NCI-H69 (cell line): ENCODE measurements at regions not wholly inside any gene's neighbourhood (a gene's known extent, or its start where the extent isn't known, plus 50 kb on each side); places are given as distances from the start of the nearest gene placed in this dataset.

Experiments
- DNase-seq: peaks from one replicate; lab custom pipeline; 2025; lab: John Stamatoyannopoulos, UW

- DNase-seq, result peak; percentile 35
These were observed 547.3 kb upstream of the B3GALT2 start for GRCh38 chr1:193733674-193734073.

GRCh38 chr1:193730017-193730416 lies 543.6 kb upstream of the B3GALT2 start:
- no peak for DNase-seq

- DNase-seq, result peak; percentile 67
These were observed 543.0 kb upstream of the B3GALT2 start for GRCh38 chr1:193729429-193729828.

- DNase-seq, result peak; percentile 89
These were observed 541.4 kb upstream of the B3GALT2 start for GRCh38 chr1:193727850-193728249.

- DNase-seq, result peak; percentile 11
These were observed 540.3 kb upstream of the B3GALT2 start for GRCh38 chr1:193726722-193727121.

- no peak for DNase-seq
These were observed 526.0 kb upstream of the B3GALT2 start for GRCh38 chr1:193712392-193712791.

GRCh38 chr1:193709607-193710006 lies 523.2 kb upstream of the B3GALT2 start:
- DNase-seq, result peak; percentile 90

- peak; percentile 88 for DNase-seq
These were observed 521.0 kb upstream of the B3GALT2 start for GRCh38 chr1:193707271-193708021.

GRCh38 chr1:193706766-193707165 lies 520.4 kb upstream of the B3GALT2 start:
- DNase-seq, result no peak

GRCh38 chr1:193705554-193705981 lies 519.2 kb upstream of the B3GALT2 start:
- no peak for DNase-seq

GRCh38 chr1:193703655-193704054 lies 517.2 kb upstream of the B3GALT2 start:
- no peak for DNase-seq

GRCh38 chr1:193703121-193703520 lies 516.7 kb upstream of the B3GALT2 start:
- no peak for DNase-seq

- no peak for DNase-seq
These were observed 515.3 kb upstream of the B3GALT2 start for GRCh38 chr1:193701759-193702158.

- peak; percentile 17 for DNase-seq
These were observed 514.4 kb upstream of the B3GALT2 start for GRCh38 chr1:193700710-193701355.

- DNase-seq, result no peak
These were observed 512.8 kb upstream of the B3GALT2 start for GRCh38 chr1:193699261-193699660.

- DNase-seq, result no peak
These were observed 511.4 kb upstream of the B3GALT2 start for GRCh38 chr1:193697776-193698175.

- DNase-seq, result no peak
These were observed 510.8 kb upstream of the B3GALT2 start for GRCh38 chr1:193697115-193697762.

GRCh38 chr1:193694741-193695140 lies 508.3 kb upstream of the B3GALT2 start:
- DNase-seq, result no peak

- no peak for DNase-seq
These were observed 499.6 kb upstream of the B3GALT2 start for GRCh38 chr1:193685986-193686385.

- peak; percentile 7 for DNase-seq
These were observed 495.0 kb upstream of the B3GALT2 start for GRCh38 chr1:193681422-193681821.

- no peak for DNase-seq
These were observed 494.5 kb upstream of the B3GALT2 start for GRCh38 chr1:193680924-193681316.

- no peak for DNase-seq
These were observed 494.0 kb upstream of the B3GALT2 start for GRCh38 chr1:193680247-193680923.
